HUDEP-2 (cell line): ENCODE measurements at regions not wholly inside any gene's neighbourhood (a gene's known extent, or its start where the extent isn't known, plus 50 kb on each side); places are given as distances from the start of the nearest gene placed in this dataset.
"Not testable (repeated sequence)": the region's sequence is repeated elsewhere in the genome, so short reads cannot be mapped to it uniquely, and the experiment has no call there.

Experiments
- DNase-seq, 76 experiments: peaks; one replicate each; lab custom pipeline; 2025; ENCODE audit not compliant: unreplicated experiment in 76 of 76; lab: John Stamatoyannopoulos, UW

- DNase-seq, result no peak
Observed at GRCh38 chr10:4254101-4254994, 469.3 kb upstream of the KLF6 start.

GRCh38 chr10:4252701-4253100 lies 467.7 kb upstream of the KLF6 start:
- DNase-seq, result no peak

GRCh38 chr10:4250587-4250887 lies 465.5 kb upstream of the KLF6 start:
- no peak for DNase-seq

- DNase-seq, result no peak
Observed at GRCh38 chr10:4249841-4250586, 465.0 kb upstream of the KLF6 start.

GRCh38 chr10:4247379-4247778 lies 462.4 kb upstream of the KLF6 start:
- DNase-seq, result no peak

- no peak for DNase-seq
Observed at GRCh38 chr10:4246881-4247358, 461.9 kb upstream of the KLF6 start.

- no peak for DNase-seq
Observed at GRCh38 chr10:4243651-4244050, 458.6 kb upstream of the KLF6 start.

GRCh38 chr10:4243169-4243568 lies 458.2 kb upstream of the KLF6 start:
- DNase-seq, result no peak

- no peak for DNase-seq
Observed at GRCh38 chr10:4242561-4243035, 457.6 kb upstream of the KLF6 start.

GRCh38 chr10:4241724-4242345 lies 456.8 kb upstream of the KLF6 start:
- no peak for DNase-seq

GRCh38 chr10:4240608-4241197 lies 455.7 kb upstream of the KLF6 start:
- DNase-seq, result no peak

GRCh38 chr10:4239186-4239585 lies 454.2 kb upstream of the KLF6 start:
- no peak for DNase-seq

GRCh38 chr10:4236905-4237304 lies 451.9 kb upstream of the KLF6 start:
- DNase-seq, result not testable (repeated sequence)

GRCh38 chr10:4234661-4235060 lies 449.7 kb upstream of the KLF6 start:
- peak in 2 of 76 experiments; percentile 2 to 17 for DNase-seq

- no peak for DNase-seq
Observed at GRCh38 chr10:4231439-4231838, 446.4 kb upstream of the KLF6 start.

- no peak for DNase-seq
Observed at GRCh38 chr10:4230036-4230435, 445.0 kb upstream of the KLF6 start.

GRCh38 chr10:4229106-4229505 lies 444.1 kb upstream of the KLF6 start:
- DNase-seq, result no peak

- DNase-seq, result no peak
Observed at GRCh38 chr10:4227586-4227985, 442.6 kb upstream of the KLF6 start.

- no peak for DNase-seq
Observed at GRCh38 chr10:4226941-4227540, 442.0 kb upstream of the KLF6 start.

GRCh38 chr10:4224178-4224577 lies 439.2 kb upstream of the KLF6 start:
- DNase-seq, result no peak

- DNase-seq, result not testable (repeated sequence)
Observed at GRCh38 chr10:4221310-4221709, 436.3 kb upstream of the KLF6 start.
